IMR-90 (cell line): ENCODE measurements at regions not wholly inside any gene's neighbourhood (a gene's known extent, or its start where the extent isn't known, plus 50 kb on each side); places are given as distances from the start of the nearest gene placed in this dataset.

Experiments used
- ATAC-seq: fragments of 200-7000 bp; cut with Tn5 transposase; 2 replicates; pipeline ENCODE4 v1.9.1; 2020; ENCODE audit warnings: low read depth, mild to moderate bottlenecking, moderate library complexity
- BruUV-seq: library from RNA; stranded (reverse); fragments of 400-500 nt; replicated peaks from 2 replicates; lab custom pipeline; 2021; lab: Mats Ljungman, UMichigan
- CTCF ChIA-PET: fragments of 300-600 bp; formaldehyde crosslinking; extraction: SDS; loops from one replicate; lab custom pipeline; 2021; ENCODE audit warnings: antibody characterized with exemption; lab: Yijun Ruan, JAX
- POLR2A ChIA-PET: fragments of 300-600 bp; sonication (Branson Sonifier 250); formaldehyde crosslinking; loops from one replicate; lab custom pipeline; 2022; ENCODE audit warnings: antibody characterized with exemption; ENCODE audit not compliant: unreplicated experiment; lab: Charles Lee
- DNase-seq: peaks from one replicate; pipeline ENCODE4 v3.0.0; 2013
- H2AFZ ChIP-seq: replicated peaks from 2 replicates; pipeline ENCODE3; 2013; ENCODE audit warnings: low read length, mild to moderate bottlenecking; ENCODE audit not compliant: poor library complexity
- H2AK5ac ChIP-seq: 2 replicates; pipeline ENCODE4 v1.6.1; 2013; ENCODE audit warnings: low read depth, low read length, inconsistent platforms
- H2AK9ac ChIP-seq: replicated peaks from 2 replicates; pipeline ENCODE3; 2013; ENCODE audit warnings: mild to moderate bottlenecking, low read depth, low read length, moderate library complexity; ENCODE audit not compliant: poor library complexity
- H2BK120ac ChIP-seq: 2 replicates; pipeline ENCODE4 v1.6.1; 2013; ENCODE audit warnings: low read depth, low read length, inconsistent platforms
- H2BK15ac ChIP-seq: 3 replicates; pipeline ENCODE4 v1.6.1; 2013; ENCODE audit warnings: low read depth, low read length, inconsistent platforms
- H2BK20ac ChIP-seq: 2 replicates; pipeline ENCODE4 v1.6.1; 2013; ENCODE audit warnings: low read depth, mild to moderate bottlenecking, inconsistent platforms, low read length, moderate library complexity
- H2BK5ac ChIP-seq: 2 replicates; pipeline ENCODE4 v1.6.1; 2013; ENCODE audit warnings: mild to moderate bottlenecking, low read depth, low read length, inconsistent platforms; ENCODE audit not compliant: poor library complexity, severe bottlenecking
- H3K14ac ChIP-seq: replicated peaks from 2 replicates; pipeline ENCODE4 v1.6.1; 2013; ENCODE audit warnings: low read depth, low read length, inconsistent platforms
- H3K18ac ChIP-seq: 2 replicates; pipeline ENCODE4 v1.6.1; 2013; ENCODE audit warnings: low read depth, low read length, control low read depth
- H3K23ac ChIP-seq: 2 replicates; pipeline ENCODE4 v1.6.1; 2013; ENCODE audit warnings: low read depth, low read length, inconsistent platforms
- H3K27ac ChIP-seq: 2 replicates; pipeline ENCODE4 v1.5.1; 2013; ENCODE audit warnings: mild to moderate bottlenecking, control low read depth, low read length; ENCODE audit not compliant: insufficient read depth
- H3K27me3 ChIP-seq: 2 replicates; pipeline ENCODE4 v1.6.1; 2013; ENCODE audit warnings: low read length; ENCODE audit not compliant: control insufficient read depth, insufficient read depth
- H3K36me3 ChIP-seq: 2 replicates; pipeline ENCODE4 v1.6.1; 2013; ENCODE audit warnings: low read length, mixed read lengths; ENCODE audit not compliant: control insufficient read depth, insufficient read depth
- H3K4ac ChIP-seq: 2 replicates; pipeline ENCODE4 v1.6.1; 2013; ENCODE audit warnings: low read depth, low read length, inconsistent platforms
- H3K4me1 ChIP-seq: 2 replicates; pipeline ENCODE4 v1.6.1; 2013; ENCODE audit warnings: low read length, mixed read lengths; ENCODE audit not compliant: control insufficient read depth, insufficient read depth
- H3K4me2 ChIP-seq: 2 replicates; pipeline ENCODE4 v1.6.1; 2013; ENCODE audit warnings: low read depth, mild to moderate bottlenecking, control low read depth, low read length, moderate library complexity
- H3K4me3 ChIP-seq: 2 replicates; pipeline ENCODE4 v1.5.1; 2013; ENCODE audit warnings: low read depth, mild to moderate bottlenecking, control low read depth, low read length, moderate library complexity; ENCODE audit not compliant: insufficient read depth
- H3K56ac ChIP-seq: 2 replicates; pipeline ENCODE4 v1.6.1; 2013; ENCODE audit warnings: low read length, inconsistent platforms; ENCODE audit not compliant: insufficient read depth; ENCODE audit errors: extremely low read depth
- H3K79me1 ChIP-seq, 2 experiments: 2 replicates each; pipeline ENCODE4 v1.6.1; 2013; ENCODE audit warnings: low read length in 2 of 2, inconsistent platforms in 1 of 2, low read depth in 1 of 2
- H3K9ac ChIP-seq: 2 replicates; pipeline ENCODE4 v1.6.1; 2013; ENCODE audit warnings: low read depth, low read length, control low read depth
- H3K9me1 ChIP-seq: 2 replicates; pipeline ENCODE4 v1.6.1; 2013; ENCODE audit warnings: low read length, inconsistent platforms; ENCODE audit not compliant: insufficient read depth
- H3K9me3 ChIP-seq: 2 replicates; pipeline ENCODE4 v1.6.1; 2013; ENCODE audit warnings: low read length; ENCODE audit not compliant: control insufficient read depth, insufficient read depth
- H4K20me1 ChIP-seq: 2 replicates; pipeline ENCODE4 v1.6.1; 2013; ENCODE audit warnings: low read length, inconsistent platforms; ENCODE audit not compliant: insufficient read depth
- H4K5ac ChIP-seq: 2 replicates; pipeline ENCODE4 v1.6.1; 2013; ENCODE audit warnings: mild to moderate bottlenecking, low read depth, low read length, control low read depth
- H4K8ac ChIP-seq, 2 experiments: 2 replicates each; pipeline ENCODE4 v1.6.1; 2013; ENCODE audit warnings: low read depth in 2 of 2, low read length in 2 of 2, control low read depth in 1 of 2, inconsistent platforms in 1 of 2
- H4K91ac ChIP-seq: 2 replicates; pipeline ENCODE4 v1.6.1; 2013; ENCODE audit warnings: low read depth, low read length, inconsistent platforms; ENCODE audit not compliant: insufficient read depth
- CEBPB ChIP-seq: IDR thresholded peaks from 2 replicates; pipeline ENCODE4 v1.6.1; 2012; ENCODE audit warnings: low read depth, low read length, improper control_type of control experiment
- FOS ChIP-seq: fragments of 150-350 bp; IDR thresholded peaks from 2 replicates; pipeline ENCODE4 v1.6.1; 2016; ENCODE audit warnings: low read depth, low read length
- MAZ ChIP-seq: IDR thresholded peaks from 2 replicates; pipeline ENCODE4 v1.6.1; 2012; ENCODE audit warnings: low read depth, mild to moderate bottlenecking, low read length, improper control_type of control experiment, moderate library complexity, borderline replicate concordance
- NFE2L2 ChIP-seq: fragments of 150-350 bp; IDR thresholded peaks from 2 replicates; pipeline ENCODE4 v1.6.1; 2016; ENCODE audit warnings: low read depth, mild to moderate bottlenecking, low read length
- RCOR1 ChIP-seq: IDR thresholded peaks from 2 replicates; pipeline ENCODE4 v1.6.1; 2012; ENCODE audit warnings: mild to moderate bottlenecking, low read length, improper control_type of control experiment; ENCODE audit not compliant: insufficient replicate concordance
- RFX5 ChIP-seq: IDR thresholded peaks from 2 replicates; pipeline ENCODE4 v1.8.0; 2012; ENCODE audit warnings: low read depth, mild to moderate bottlenecking, low read length, moderate library complexity
- SMC3 ChIP-seq: fragments of 150-350 bp; IDR thresholded peaks from 2 replicates; pipeline ENCODE4 v1.6.1; 2016; ENCODE audit warnings: low read depth, mild to moderate bottlenecking, antibody characterized with exemption, low read length, moderate library complexity
- USF2 ChIP-seq: fragments of 150-350 bp; IDR thresholded peaks from 2 replicates; pipeline ENCODE4 v1.6.1; 2017; ENCODE audit warnings: mild to moderate bottlenecking, antibody characterized with exemption, low read length, low read depth
- WGBS, 2 experiments: methylation state at CpG; one replicate each; pipeline versions ENCODE4 v1.1.5 to v1.1.7; 2013; ENCODE audit warnings: missing lambda C conversion rate in 2 of 2; ENCODE audit not compliant: insufficient read length in 1 of 2; ENCODE audit errors: extremely low coverage in 2 of 2; 5-methylcytosine and 5-hydroxymethylcytosine counted together
- dilution Hi-C: fragments of 300-500 bp; cut with HindIII; formaldehyde crosslinking; loops from one replicate; pipeline ENCODE4 v1.14.3; 2018; ENCODE audit warnings: low sequenced_read_pairs; ENCODE audit not compliant: unreplicated experiment
- in situ Hi-C: fragments of 300-500 bp; cut with MboI; formaldehyde crosslinking; loops from 3 replicates; pipeline ENCODE4 v1.14.3; 2019; ENCODE audit warnings: low sequenced_read_pairs, inconsistent platforms, mixed read lengths
- intact Hi-C: fragments of 100-400 bp; cut with micrococcal nuclease; formaldehyde crosslinking; loops from 2 replicates; pipeline ENCODE4 v1.10.0; 2022
- TF ChIP-seq, protein P1 (sequence below): fragments of 150-350 bp; IDR thresholded peaks from 2 replicates; pipeline ENCODE4 v1.6.1; 2016; ENCODE audit warnings: low read depth, mild to moderate bottlenecking, low read length, moderate library complexity, borderline replicate concordance

- Histone ChIP-seq H2BK120ac (no peak overlapping the region), H4K20me1 (no peaks in the 10 kb centered on the region), H4K8ac (no peak overlapping the region), H2AFZ (no peak overlapping the region), H3K23ac (no peak overlapping the region), H3K79me1 (no peaks in the 10 kb centered on the region; a peak in 1 of 4 replicates), H3K9ac (no peak overlapping the region), H3K27me3 (no peaks in the 10 kb centered on the region), H2BK15ac (no peak overlapping the region), H3K4me2 (no peak overlapping the region), H4K5ac (no peak overlapping the region), H2BK20ac (no peak overlapping the region), H3K18ac (no peak overlapping the region), H3K4me3 (no peak overlapping the region), H3K9me3 (0 out of 2 replicates have a peak, but pooled peaks cover 2% of the 10 kb centered on the region), H2AK9ac (no peak overlapping the region), H3K14ac (no peak overlapping the region), H3K4me1 (no peaks in the 10 kb centered on the region; the same call in 1 of the 2 replicates), H3K9me1 (no peaks in the 10 kb centered on the region), H2AK5ac (no peak overlapping the region), H3K36me3 (no peaks in the 10 kb centered on the region; the same call in 1 of the 2 replicates), H2BK5ac (no peak overlapping the region), H3K27ac (no peak overlapping the region), H3K4ac (no peak overlapping the region), H4K91ac (no peak overlapping the region), H3K56ac (no peak overlapping the region)
- intact Hi-C loops (no loop called here), dilution Hi-C loops (no loop called here), in situ Hi-C loops (no loop called here)
- DNase-seq (no peak), ATAC-seq (no peak)
- CTCF ChIA-PET = no interaction called here
- POLR2A ChIA-PET = no interaction called here
- TF ChIP-seq RFX5 (no peak), CEBPB (no peak), FOS (no peak), NFE2L2 (no peak), USF2 (no peak), SMC3 (no peak), RCOR1 (no peak), MAZ (no peak)
- TF ChIP-seq, protein P1, sequence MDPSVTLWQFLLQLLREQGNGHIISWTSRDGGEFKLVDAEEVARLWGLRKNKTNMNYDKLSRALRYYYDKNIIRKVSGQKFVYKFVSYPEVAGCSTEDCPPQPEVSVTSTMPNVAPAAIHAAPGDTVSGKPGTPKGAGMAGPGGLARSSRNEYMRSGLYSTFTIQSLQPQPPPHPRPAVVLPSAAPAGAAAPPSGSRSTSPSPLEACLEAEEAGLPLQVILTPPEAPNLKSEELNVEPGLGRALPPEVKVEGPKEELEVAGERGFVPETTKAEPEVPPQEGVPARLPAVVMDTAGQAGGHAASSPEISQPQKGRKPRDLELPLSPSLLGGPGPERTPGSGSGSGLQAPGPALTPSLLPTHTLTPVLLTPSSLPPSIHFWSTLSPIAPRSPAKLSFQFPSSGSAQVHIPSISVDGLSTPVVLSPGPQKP = no peak
- BruUV-seq = no TSS peak
- WGBS, 2 experiments = no CpG with 5 or more reads among the region's 3 CpGs
Measured at GRCh38 chr21:28627261-28627660, 365.4 kb downstream of the LTN1 start.
